Calu3 (cell line): ENCODE measurements at regions not wholly inside any gene's neighbourhood (a gene's known extent, or its start where the extent isn't known, plus 50 kb on each side); places are given as distances from the start of the nearest gene placed in this dataset.

Source experiments
- BruUV-seq: library from RNA; stranded (reverse); fragments of 400-500 nt; replicated peaks from 2 replicates; lab custom pipeline; 2021; lab: Mats Ljungman, UMichigan
- CTCF ChIA-PET: fragments of 300-600 bp; sonication (Branson Sonifier 250); formaldehyde crosslinking; loops from one replicate; lab custom pipeline; 2022; ENCODE audit warnings: antibody characterized with exemption; lab: Charles Lee
- DNase-seq: peaks from one replicate; pipeline ENCODE4 v3.0.0; 2022
- H3K27ac Mint-ChIP-seq: one replicate; pipeline ENCODE4 v1.8.0; 2022; ENCODE audit warnings: mixed read lengths; ENCODE audit not compliant: unreplicated experiment
- H3K27me3 Mint-ChIP-seq: one replicate; pipeline ENCODE4 v1.8.0; 2022; ENCODE audit warnings: mixed read lengths; ENCODE audit not compliant: unreplicated experiment
- H3K36me3 Mint-ChIP-seq: one replicate; pipeline ENCODE4 v1.8.0; 2022; ENCODE audit warnings: mild to moderate bottlenecking, moderate library complexity, mixed read lengths; ENCODE audit not compliant: insufficient read depth, unreplicated experiment
- H3K4me1 Mint-ChIP-seq: one replicate; pipeline ENCODE4 v1.8.0; 2022; ENCODE audit warnings: mild to moderate bottlenecking, low read depth, mixed read lengths; ENCODE audit not compliant: unreplicated experiment
- H3K4me3 Mint-ChIP-seq: one replicate; pipeline ENCODE4 v1.8.0; 2022; ENCODE audit warnings: mild to moderate bottlenecking, low read depth, moderate library complexity, mixed read lengths; ENCODE audit not compliant: unreplicated experiment
- H3K9me3 Mint-ChIP-seq: one replicate; pipeline ENCODE4 v1.8.0; 2022; ENCODE audit warnings: low read depth, mixed read lengths; ENCODE audit not compliant: unreplicated experiment
- CTCF ChIP-seq: fragments of 200-600 bp; IDR thresholded peaks from one replicate; pipeline ENCODE4 v1.8.0; 2022; ENCODE audit warnings: antibody characterized with exemption; ENCODE audit not compliant: unreplicated experiment
- intact Hi-C: fragments of 100-400 bp; cut with micrococcal nuclease; formaldehyde crosslinking; loops from one replicate; pipeline ENCODE4 v1.10.0; 2022; ENCODE audit not compliant: unreplicated experiment

GRCh38 chr22:49112176-49112575, 715.5 kb downstream of the BRD1 start:
- CTCF ChIA-PET, result no interaction called here
- Mint-ChIP-seq H3K4me1 (no peaks in the 10 kb centered on the region), H3K4me3 (no peak overlapping the region), H3K9me3 (peaks cover 5% of the 10 kb centered on the region), H3K36me3 (peaks cover 5% of the 10 kb centered on the region), H3K27ac (no peak overlapping the region), H3K27me3 (no peaks in the 10 kb centered on the region)
- intact Hi-C loops, result no loop called here
- DNase-seq, result no peak
- TF ChIP-seq CTCF, result no peak
- no TSS peak for BruUV-seq

- Mint-ChIP-seq H3K36me3 (peaks cover 5% of the 10 kb centered on the region), H3K9me3 (peaks cover 5% of the 10 kb centered on the region), H3K4me1 (no peaks in the 10 kb centered on the region), H3K27me3 (no peaks in the 10 kb centered on the region), H3K27ac (no peak overlapping the region), H3K4me3 (no peak overlapping the region)
- no peak for TF ChIP-seq CTCF
- DNase-seq, result no peak
- CTCF ChIA-PET, result no interaction called here
- no TSS peak for BruUV-seq
- intact Hi-C loops, result no loop called here
Measured at GRCh38 chr22:49111085-49111484, 716.6 kb downstream of the BRD1 start.

- Mint-ChIP-seq H3K4me3 (no peak overlapping the region), H3K27ac (no peak overlapping the region), H3K27me3 (no peaks in the 10 kb centered on the region), H3K4me1 (no peaks in the 10 kb centered on the region), H3K9me3 (peaks cover 9% of the 10 kb centered on the region), H3K36me3 (peaks cover 5% of the 10 kb centered on the region)
- CTCF ChIA-PET, result no interaction called here
- no TSS peak for BruUV-seq
- no peak for TF ChIP-seq CTCF
- intact Hi-C loops, result no loop called here
- no peak for DNase-seq
Measured at GRCh38 chr22:49108636-49109315, 718.9 kb downstream of the BRD1 start.

- Mint-ChIP-seq H3K4me1 (no peaks in the 10 kb centered on the region), H3K27me3 (no peaks in the 10 kb centered on the region), H3K4me3 (no peak overlapping the region), H3K9me3 (peaks cover 12% of the 10 kb centered on the region), H3K36me3 (peaks cover 5% of the 10 kb centered on the region), H3K27ac (no peak overlapping the region)
- DNase-seq, result no peak
- no TSS peak for BruUV-seq
- TF ChIP-seq CTCF, result no peak
- intact Hi-C loops, result no loop called here
- CTCF ChIA-PET, result no interaction called here
Measured at GRCh38 chr22:49107961-49108530, 719.6 kb downstream of the BRD1 start.
